ENCODE measurements at regions not wholly inside any gene's neighbourhood (a gene's known extent, or its start where the extent isn't known, plus 50 kb on each side); places are given as distances from the start of the nearest gene placed in this dataset.

DNA sequence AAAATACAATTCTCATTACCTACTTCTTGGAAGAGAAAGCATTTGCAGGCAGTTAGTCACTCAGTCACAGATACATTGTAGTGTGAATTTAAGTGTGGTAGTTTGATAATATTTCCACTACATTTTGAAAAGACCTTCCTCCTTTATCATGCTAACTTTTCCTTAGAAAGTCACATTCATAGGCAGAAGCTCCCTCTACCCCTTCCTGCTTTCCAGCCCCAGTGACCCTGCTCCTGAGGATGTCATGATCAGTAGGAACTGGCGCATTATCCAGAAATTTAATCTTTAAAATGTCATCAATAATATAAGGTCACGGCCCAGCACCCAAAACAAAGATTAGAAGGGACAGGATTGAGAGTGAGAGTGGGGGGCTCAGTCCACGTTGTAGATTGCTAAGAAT is 707.4 kb upstream of the STXBP6 start:
- Histone ChIP-seq H3K9me2 (replicated peaks; ENCODE audit: control insufficient read depth, low read length) (no peaks in the 10 kb centered on the region), H3K9me3 (ENCODE audit: control insufficient read depth, insufficient read depth, low read length) (no peaks in the 10 kb centered on the region)

GRCh38 chr14:25756876-25757275 is 706.9 kb upstream of the STXBP6 start:
- Histone ChIP-seq H3F3A (ENCODE audit: control insufficient read depth, insufficient read depth) (no peaks in the 10 kb centered on the region), H3K36me3 (ENCODE audit: control insufficient read depth, low read length) (no peaks in the 10 kb centered on the region), H3K9me3 (ENCODE audit: control insufficient read depth, insufficient read depth, low read length) (no peaks in the 10 kb centered on the region), H3K27ac (ENCODE audit: low read depth, low read length) (no peak overlapping the region), H3K4me1 (ENCODE audit: control insufficient read depth, low read length) (no peaks in the 10 kb centered on the region), H3K4me2 (ENCODE audit: low read length) (no peak overlapping the region), H4K20me1 (ENCODE audit: control insufficient read depth, insufficient read depth, low read depth, low read length) (no peaks in the 10 kb centered on the region), H3K79me2 (ENCODE audit: control insufficient read depth, low read length) (no peaks in the 10 kb centered on the region), H3K4me3 (ENCODE audit: low read length) (no peak overlapping the region), H3K27me3 (ENCODE audit: control insufficient read depth, low read length) (no peaks in the 10 kb centered on the region), H3K9me2 (replicated peaks; ENCODE audit: control insufficient read depth, low read length) (no peaks in the 10 kb centered on the region)
- TF ChIP-seq, protein P1, sequence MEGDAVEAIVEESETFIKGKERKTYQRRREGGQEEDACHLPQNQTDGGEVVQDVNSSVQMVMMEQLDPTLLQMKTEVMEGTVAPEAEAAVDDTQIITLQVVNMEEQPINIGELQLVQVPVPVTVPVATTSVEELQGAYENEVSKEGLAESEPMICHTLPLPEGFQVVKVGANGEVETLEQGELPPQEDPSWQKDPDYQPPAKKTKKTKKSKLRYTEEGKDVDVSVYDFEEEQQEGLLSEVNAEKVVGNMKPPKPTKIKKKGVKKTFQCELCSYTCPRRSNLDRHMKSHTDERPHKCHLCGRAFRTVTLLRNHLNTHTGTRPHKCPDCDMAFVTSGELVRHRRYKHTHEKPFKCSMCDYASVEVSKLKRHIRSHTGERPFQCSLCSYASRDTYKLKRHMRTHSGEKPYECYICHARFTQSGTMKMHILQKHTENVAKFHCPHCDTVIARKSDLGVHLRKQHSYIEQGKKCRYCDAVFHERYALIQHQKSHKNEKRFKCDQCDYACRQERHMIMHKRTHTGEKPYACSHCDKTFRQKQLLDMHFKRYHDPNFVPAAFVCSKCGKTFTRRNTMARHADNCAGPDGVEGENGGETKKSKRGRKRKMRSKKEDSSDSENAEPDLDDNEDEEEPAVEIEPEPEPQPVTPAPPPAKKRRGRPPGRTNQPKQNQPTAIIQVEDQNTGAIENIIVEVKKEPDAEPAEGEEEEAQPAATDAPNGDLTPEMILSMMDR (IDR thresholded peaks at IDR 0.05; ENCODE audit: low read depth, low read length, poor library complexity, severe bottlenecking): no peak
- no peak for TF ChIP-seq EZH2phosphoT487 (IDR thresholded peaks at IDR 0.05; ENCODE audit: borderline replicate concordance, low read length)

More for the DNA sequence above, 707.4 kb upstream of the STXBP6 start:
- no peak overlapping the region for H3K27ac ChIP-seq (ENCODE audit: low read depth, low read length)
- H3K4me1 ChIP-seq (ENCODE audit: control insufficient read depth, low read length): no peaks in the 10 kb centered on the region
- no peaks in the 10 kb centered on the region for H3F3A ChIP-seq (ENCODE audit: control insufficient read depth, insufficient read depth)
- H3K79me2 ChIP-seq (ENCODE audit: control insufficient read depth, low read length): no peaks in the 10 kb centered on the region
- no peak overlapping the region for H3K4me2 ChIP-seq (ENCODE audit: low read length)
- H3K4me3 ChIP-seq (ENCODE audit: low read length): no peak overlapping the region
- no peaks in the 10 kb centered on the region for H3K27me3 ChIP-seq (ENCODE audit: control insufficient read depth, low read length)
- H3K36me3 ChIP-seq (ENCODE audit: control insufficient read depth, low read length): no peaks in the 10 kb centered on the region
- no peaks in the 10 kb centered on the region for H4K20me1 ChIP-seq (ENCODE audit: control insufficient read depth, insufficient read depth, low read depth, low read length)
- TF ChIP-seq EZH2phosphoT487 (IDR thresholded peaks at IDR 0.05; ENCODE audit: borderline replicate concordance, low read length): no peak
- TF ChIP-seq, protein P1 (IDR thresholded peaks at IDR 0.05; ENCODE audit: low read depth, low read length, poor library complexity, severe bottlenecking): no peak

- TF ChIP-seq, protein P1 (IDR thresholded peaks at IDR 0.05; ENCODE audit: low read depth, low read length, poor library complexity, severe bottlenecking): no peak
- no peak for TF ChIP-seq EZH2phosphoT487 (IDR thresholded peaks at IDR 0.05; ENCODE audit: borderline replicate concordance, low read length)
- Histone ChIP-seq H3K4me1 (ENCODE audit: control insufficient read depth, low read length) (no peaks in the 10 kb centered on the region), H3K27me3 (ENCODE audit: control insufficient read depth, low read length) (no peaks in the 10 kb centered on the region), H3K4me2 (ENCODE audit: low read length) (no peak overlapping the region), H3K27ac (ENCODE audit: low read depth, low read length) (no peak overlapping the region), H3K9me3 (ENCODE audit: control insufficient read depth, insufficient read depth, low read length) (no peaks in the 10 kb centered on the region), H3F3A (ENCODE audit: control insufficient read depth, insufficient read depth) (no peaks in the 10 kb centered on the region), H4K20me1 (ENCODE audit: control insufficient read depth, insufficient read depth, low read depth, low read length) (no peaks in the 10 kb centered on the region), H3K9me2 (replicated peaks; ENCODE audit: control insufficient read depth, low read length) (no peaks in the 10 kb centered on the region), H3K79me2 (ENCODE audit: control insufficient read depth, low read length) (no peaks in the 10 kb centered on the region), H3K4me3 (ENCODE audit: low read length) (no peak overlapping the region), H3K36me3 (ENCODE audit: control insufficient read depth, low read length) (no peaks in the 10 kb centered on the region)
Observed at GRCh38 chr14:25753130-25753529, 703.2 kb upstream of the STXBP6 start.

DNA sequence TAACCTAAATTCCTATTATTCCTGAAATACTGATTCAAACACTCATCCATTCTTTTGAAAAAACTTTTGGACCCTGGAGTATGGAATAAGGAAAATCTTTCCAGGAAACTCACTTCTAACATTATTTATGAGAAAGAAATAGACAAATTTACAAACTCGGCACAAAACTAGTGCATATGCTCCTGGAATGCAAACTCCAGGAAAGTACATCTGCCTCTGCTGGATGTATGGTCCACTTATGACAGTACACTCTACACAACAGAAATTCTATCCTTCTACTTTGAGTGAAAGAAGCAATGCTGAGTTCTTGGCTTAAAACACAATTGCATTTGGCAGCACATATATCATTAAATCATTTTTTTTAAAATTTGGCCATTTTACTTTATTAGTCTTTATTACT is 700.5 kb upstream of the STXBP6 start:
- no peak overlapping the region for H3K4me2 ChIP-seq (ENCODE audit: low read length)
- H3K4me3 ChIP-seq (ENCODE audit: low read length): no peak overlapping the region
- H4K20me1 ChIP-seq (ENCODE audit: control insufficient read depth, insufficient read depth, low read depth, low read length): no peaks in the 10 kb centered on the region
- no peak for TF ChIP-seq EZH2phosphoT487 (IDR thresholded peaks at IDR 0.05; ENCODE audit: borderline replicate concordance, low read length)
- TF ChIP-seq, protein P1 (IDR thresholded peaks at IDR 0.05; ENCODE audit: low read depth, low read length, poor library complexity, severe bottlenecking): no peak
- no peaks in the 10 kb centered on the region for H3F3A ChIP-seq (ENCODE audit: control insufficient read depth, insufficient read depth)
- no peaks in the 10 kb centered on the region for H3K36me3 ChIP-seq (ENCODE audit: control insufficient read depth, low read length)
- no peaks in the 10 kb centered on the region for H3K27me3 ChIP-seq (ENCODE audit: control insufficient read depth, low read length)
- H3K9me2 ChIP-seq (replicated peaks; ENCODE audit: control insufficient read depth, low read length): no peaks in the 10 kb centered on the region
- no peak overlapping the region for H3K27ac ChIP-seq (ENCODE audit: low read depth, low read length)
- no peaks in the 10 kb centered on the region for H3K79me2 ChIP-seq (ENCODE audit: control insufficient read depth, low read length)
- H3K4me1 ChIP-seq (ENCODE audit: control insufficient read depth, low read length): no peaks in the 10 kb centered on the region
- H3K9me3 ChIP-seq (ENCODE audit: control insufficient read depth, insufficient read depth, low read length): no peaks in the 10 kb centered on the region

All from DOHH2 (cell line).